Prostate gland (tissue), 2 donors: ENCODE measurements at regions not wholly inside any gene's neighbourhood (a gene's known extent, or its start where the extent isn't known, plus 50 kb on each side); places are given as distances from the start of the nearest gene placed in this dataset.

Experiments
- POLR2A ChIP-seq: fragments of 450-650 bp; IDR thresholded peaks from one replicate; pipeline ENCODE4 v1.6.1; 2016; ENCODE audit warnings: antibody characterized with exemption, mild to moderate bottlenecking
- POLR2AphosphoS5 ChIP-seq: sonication (generic); formaldehyde crosslinking; IDR thresholded peaks from one replicate; pipeline ENCODE4 v1.6.1; 2017; ENCODE audit warnings: antibody characterized with exemption
- TF ChIP-seq, protein P1 (sequence below), 4 experiments: fragments of 200-600 bp in 2 of 4; fragments of 450-650 bp in 2 of 4; sonication (generic) in 2 of 4; IDR thresholded peaks; 1 replicate in 3 of 4; 2 replicates in 1 of 4; pipeline ENCODE4 v1.5.1; 2016 to 2019; ENCODE audit warnings: antibody characterized with exemption in 4 of 4, mild to moderate bottlenecking in 2 of 4, moderate library complexity in 2 of 4

DNA sequence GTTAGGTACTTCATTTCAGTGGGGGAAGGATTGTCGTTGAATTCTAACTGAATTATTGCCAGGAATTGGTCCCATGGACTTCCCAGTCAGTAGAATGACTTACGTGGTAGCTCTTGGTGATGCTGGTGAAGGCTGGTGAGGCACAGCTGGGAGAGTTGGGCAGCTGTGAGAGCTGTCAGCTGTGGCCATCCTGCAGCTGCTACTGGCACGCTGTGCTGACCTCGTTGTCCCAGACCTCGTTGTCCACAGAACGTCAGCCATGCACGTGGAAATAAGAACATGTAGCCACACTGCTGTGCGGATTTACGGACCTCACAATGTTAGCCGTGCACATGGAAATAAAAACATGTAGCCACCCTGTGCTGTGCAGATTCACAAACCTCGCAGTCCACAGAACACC, 102.3 kb downstream of the NPIPB11 start:
- TF ChIP-seq, protein P1, sequence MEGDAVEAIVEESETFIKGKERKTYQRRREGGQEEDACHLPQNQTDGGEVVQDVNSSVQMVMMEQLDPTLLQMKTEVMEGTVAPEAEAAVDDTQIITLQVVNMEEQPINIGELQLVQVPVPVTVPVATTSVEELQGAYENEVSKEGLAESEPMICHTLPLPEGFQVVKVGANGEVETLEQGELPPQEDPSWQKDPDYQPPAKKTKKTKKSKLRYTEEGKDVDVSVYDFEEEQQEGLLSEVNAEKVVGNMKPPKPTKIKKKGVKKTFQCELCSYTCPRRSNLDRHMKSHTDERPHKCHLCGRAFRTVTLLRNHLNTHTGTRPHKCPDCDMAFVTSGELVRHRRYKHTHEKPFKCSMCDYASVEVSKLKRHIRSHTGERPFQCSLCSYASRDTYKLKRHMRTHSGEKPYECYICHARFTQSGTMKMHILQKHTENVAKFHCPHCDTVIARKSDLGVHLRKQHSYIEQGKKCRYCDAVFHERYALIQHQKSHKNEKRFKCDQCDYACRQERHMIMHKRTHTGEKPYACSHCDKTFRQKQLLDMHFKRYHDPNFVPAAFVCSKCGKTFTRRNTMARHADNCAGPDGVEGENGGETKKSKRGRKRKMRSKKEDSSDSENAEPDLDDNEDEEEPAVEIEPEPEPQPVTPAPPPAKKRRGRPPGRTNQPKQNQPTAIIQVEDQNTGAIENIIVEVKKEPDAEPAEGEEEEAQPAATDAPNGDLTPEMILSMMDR (IDR thresholded peaks at IDR 0.05) = no peak
- TF ChIP-seq POLR2A = no peak
- no peak for TF ChIP-seq POLR2AphosphoS5
